B cell (primary cell): ENCODE measurements at regions not wholly inside any gene's neighbourhood (a gene's known extent, or its start where the extent isn't known, plus 50 kb on each side); places are given as distances from the start of the nearest gene placed in this dataset.

ENCODE experiments used
- ATAC-seq: fragments of 200-7000 bp; cut with Tn5 transposase; one replicate; pipeline ENCODE4 v1.10.0; 2021; ENCODE audit warnings: low read depth, mild to moderate bottlenecking, moderate number of reproducible peaks, moderate library complexity
- CTCF ChIA-PET: fragments of 350-600 bp; sonication (Branson Sonifier 250); formaldehyde crosslinking; loops from one replicate; lab custom pipeline; 2021; ENCODE audit warnings: antibody characterized with exemption, inconsistent platforms; lab: Charles Lee
- POLR2A ChIA-PET: fragments of 350-600 bp; sonication (Branson Sonifier 250); formaldehyde crosslinking; loops from one replicate; lab custom pipeline; 2021; ENCODE audit warnings: antibody characterized with exemption; lab: Charles Lee
- DNase-seq: peaks from one replicate; pipeline ENCODE4 v3.0.0; 2013
- H2AFZ ChIP-seq: 2 replicates; pipeline ENCODE4 v1.6.1; 2012; ENCODE audit warnings: mild to moderate bottlenecking, low read depth, low read length; ENCODE audit not compliant: insufficient read depth, poor library complexity, severe bottlenecking
- H3K27ac ChIP-seq, 2 donors: 1 replicate in 1 of 2; 2 replicates in 1 of 2; pipeline ENCODE4 v1.5.1; 2012 to 2013; ENCODE audit warnings: low read length in 2 of 2, mild to moderate bottlenecking in 2 of 2, moderate library complexity in 1 of 2
- H3K27me3 ChIP-seq, 4 experiments: fragments of 200-600 bp in 1 of 4; sonication (generic) in 1 of 4; replicated peaks in 1 of 4; 1 replicate in 2 of 4; 2 replicates in 2 of 4; pipeline versions ENCODE4 v1.6.1 to v1.7.0; 2013 to 2016; ENCODE audit warnings: low read length in 3 of 4, mild to moderate bottlenecking in 2 of 4, mixed read lengths in 1 of 4, moderate library complexity in 1 of 4; ENCODE audit not compliant: insufficient read depth in 4 of 4, control insufficient read depth in 3 of 4; ENCODE audit errors: control extremely low read depth in 1 of 4
- H3K36me3 ChIP-seq, 2 experiments: replicated peaks in 1 of 2; 1 replicate in 1 of 2; 2 replicates in 1 of 2; pipeline versions ENCODE4 v1.6.1 to v1.7.1; 2013; ENCODE audit warnings: low read length in 1 of 2; ENCODE audit not compliant: insufficient read depth in 2 of 2, control insufficient read depth in 1 of 2; ENCODE audit errors: control extremely low read depth in 1 of 2, extremely low read depth in 1 of 2
- H3K4me1 ChIP-seq, 2 donors: fragments of 200-600 bp in 1 of 2; sonication (generic) in 1 of 2; 1 replicate in 1 of 2; 2 replicates in 1 of 2; pipeline versions ENCODE4 v1.5.1 to v1.6.1; 2013 to 2017; ENCODE audit warnings: low read length in 2 of 2; ENCODE audit not compliant: control insufficient read depth in 2 of 2, insufficient read depth in 2 of 2
- H3K4me2 ChIP-seq: replicated peaks from 2 replicates; pipeline ENCODE3; 2012; ENCODE audit warnings: mild to moderate bottlenecking, low read depth, low read length; ENCODE audit not compliant: poor library complexity, severe bottlenecking
- H3K4me3 ChIP-seq, 5 experiments: fragments of 200-600 bp in 1 of 5; sonication (generic) in 1 of 5; 1 replicate in 3 of 5; 2 replicates in 2 of 5; pipeline versions ENCODE4 v1.5.1 to v1.7.0; 2011 to 2016; ENCODE audit warnings: low read length in 4 of 5, mild to moderate bottlenecking in 4 of 5, low read depth in 2 of 5, control low read depth in 1 of 5, moderate library complexity in 1 of 5; ENCODE audit not compliant: insufficient read depth in 1 of 5; ENCODE audit errors: control extremely low read depth in 1 of 5, extremely low read depth in 1 of 5
- H3K79me2 ChIP-seq: fragments of 200-600 bp; sonication (generic); one replicate; pipeline ENCODE4 v1.6.0; 2016; ENCODE audit warnings: low read length; ENCODE audit not compliant: control insufficient read depth, insufficient read depth
- H3K9ac ChIP-seq: fragments of 200-600 bp; sonication (generic); 2 replicates; pipeline ENCODE4 v1.6.1; 2017; ENCODE audit warnings: mild to moderate bottlenecking, low read length, moderate library complexity
- H3K9me3 ChIP-seq, 3 donors: one replicate each; pipeline versions ENCODE4 v1.6.1 to v1.7.1; 2013; ENCODE audit warnings: low read length in 2 of 3; ENCODE audit not compliant: control insufficient read depth in 2 of 3, insufficient read depth in 1 of 3; ENCODE audit errors: control extremely low read depth in 1 of 3
- H4K20me1 ChIP-seq: 2 replicates; pipeline ENCODE4 v1.6.0; 2012; ENCODE audit warnings: mild to moderate bottlenecking, low read length; ENCODE audit not compliant: insufficient read depth, control insufficient read depth, poor library complexity, severe bottlenecking
- H3K27ac Mint-ChIP-seq: one replicate; pipeline ENCODE4 v1.8.0; 2021; ENCODE audit warnings: mixed read lengths
- H3K27me3 Mint-ChIP-seq: one replicate; pipeline ENCODE4 v1.8.0; 2021; ENCODE audit warnings: mixed read lengths
- H3K4me1 Mint-ChIP-seq: one replicate; pipeline ENCODE4 v1.8.0; 2021; ENCODE audit warnings: mixed read lengths
- H3K4me3 Mint-ChIP-seq: one replicate; pipeline ENCODE4 v1.8.0; 2021; ENCODE audit warnings: mixed read lengths
- H3K9me3 Mint-ChIP-seq: one replicate; pipeline ENCODE4 v1.8.0; 2022; ENCODE audit warnings: mixed read lengths; ENCODE audit not compliant: insufficient read depth
- EZH2 ChIP-seq: IDR thresholded peaks from 2 replicates; pipeline ENCODE4 v1.6.1; 2012; ENCODE audit warnings: borderline replicate concordance, low read depth, mild to moderate bottlenecking, moderate library complexity, low read length; ENCODE audit not compliant: insufficient read depth, poor library complexity, severe bottlenecking
- WGBS: methylation state at CpG from one replicate; pipeline ENCODE4 v1.1.5; 2013; ENCODE audit warnings: missing lambda C conversion rate; ENCODE audit not compliant: insufficient coverage; 5-methylcytosine and 5-hydroxymethylcytosine counted together
- intact Hi-C: fragments of 100-400 bp; cut with micrococcal nuclease; formaldehyde crosslinking; loops from one replicate; pipeline ENCODE4 v1.10.0; 2022
- TF ChIP-seq, protein P1 (sequence below): fragments of 200-600 bp; IDR thresholded peaks from one replicate; pipeline ENCODE4 v1.8.0; 2022; ENCODE audit warnings: antibody characterized with exemption, mild to moderate bottlenecking

DNA sequence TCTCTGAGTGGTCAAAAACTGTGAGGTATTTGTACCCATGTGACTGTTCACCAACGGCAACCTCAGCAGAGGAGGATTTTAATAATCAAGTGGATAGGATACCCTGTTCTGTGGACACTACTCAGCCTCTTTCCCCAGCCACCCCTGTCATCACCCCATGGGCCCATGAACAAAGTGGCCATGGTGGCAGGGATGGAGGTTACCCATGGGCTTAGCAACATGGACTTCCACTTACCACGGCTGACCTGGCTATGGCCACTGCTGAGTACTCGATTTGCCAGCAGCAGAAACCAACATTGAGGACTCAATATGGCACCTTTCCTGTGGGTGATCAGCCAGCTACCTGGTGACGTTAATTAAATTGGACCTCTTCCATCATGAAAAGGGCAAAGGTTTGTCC lies 1782.7 kb downstream of the PLA2G4A start:
- ATAC-seq, result no peak
- Histone ChIP-seq H3K36me3 (no peaks in the 10 kb centered on the region), H3K4me2 (no peak overlapping the region), H3K79me2 (no peaks in the 10 kb centered on the region), H4K20me1 (no peaks in the 10 kb centered on the region), H3K9ac (no peak overlapping the region), H3K27me3 (no peaks in the 10 kb centered on the region), H2AFZ (no peak overlapping the region), H3K9me3 (peaks cover 0 to 6% (median 1%) of the 10 kb centered on the region in 3 donors), H3K4me3 (no peak overlapping the region), H3K27ac (no peak overlapping the region), H3K4me1 (no peaks in the 10 kb centered on the region)
- WGBS, result 80% methylated on average over 2 of the region's 4 CpGs
- POLR2A ChIA-PET, result no interaction called here
- TF ChIP-seq, protein P1, sequence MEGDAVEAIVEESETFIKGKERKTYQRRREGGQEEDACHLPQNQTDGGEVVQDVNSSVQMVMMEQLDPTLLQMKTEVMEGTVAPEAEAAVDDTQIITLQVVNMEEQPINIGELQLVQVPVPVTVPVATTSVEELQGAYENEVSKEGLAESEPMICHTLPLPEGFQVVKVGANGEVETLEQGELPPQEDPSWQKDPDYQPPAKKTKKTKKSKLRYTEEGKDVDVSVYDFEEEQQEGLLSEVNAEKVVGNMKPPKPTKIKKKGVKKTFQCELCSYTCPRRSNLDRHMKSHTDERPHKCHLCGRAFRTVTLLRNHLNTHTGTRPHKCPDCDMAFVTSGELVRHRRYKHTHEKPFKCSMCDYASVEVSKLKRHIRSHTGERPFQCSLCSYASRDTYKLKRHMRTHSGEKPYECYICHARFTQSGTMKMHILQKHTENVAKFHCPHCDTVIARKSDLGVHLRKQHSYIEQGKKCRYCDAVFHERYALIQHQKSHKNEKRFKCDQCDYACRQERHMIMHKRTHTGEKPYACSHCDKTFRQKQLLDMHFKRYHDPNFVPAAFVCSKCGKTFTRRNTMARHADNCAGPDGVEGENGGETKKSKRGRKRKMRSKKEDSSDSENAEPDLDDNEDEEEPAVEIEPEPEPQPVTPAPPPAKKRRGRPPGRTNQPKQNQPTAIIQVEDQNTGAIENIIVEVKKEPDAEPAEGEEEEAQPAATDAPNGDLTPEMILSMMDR, result no peak
- TF ChIP-seq EZH2, result no peak
- no peak overlapping the region for H3K27ac Mint-ChIP-seq
- DNase-seq, result no peak
- no peak overlapping the region for H3K4me3 Mint-ChIP-seq
- intact Hi-C loops, result no loop called here
- no peaks in the 10 kb centered on the region for H3K4me1 Mint-ChIP-seq
- H3K27me3 Mint-ChIP-seq, result no peaks in the 10 kb centered on the region
- H3K9me3 Mint-ChIP-seq, result peaks cover 3% of the 10 kb centered on the region
- CTCF ChIA-PET, result no interaction called here

DNA sequence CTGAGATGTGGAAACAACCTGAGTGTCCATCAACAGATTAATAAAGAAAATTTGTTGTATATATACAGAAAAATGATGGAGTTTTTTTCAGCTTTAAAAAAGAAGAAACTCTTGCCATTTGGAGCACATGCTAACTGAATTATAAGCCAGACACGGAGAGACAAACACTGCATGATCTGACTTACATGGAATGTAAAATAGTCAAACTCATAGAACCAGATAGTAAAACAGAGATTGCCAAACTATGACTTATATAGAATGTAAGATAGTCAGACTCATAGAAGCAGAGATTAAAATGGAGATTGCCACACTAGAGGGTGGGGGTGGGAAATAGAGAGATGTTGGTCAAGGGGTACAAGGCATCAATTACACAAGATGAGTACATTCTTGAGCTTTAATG lies 1786.6 kb downstream of the PLA2G4A start:
- Histone ChIP-seq H3K27me3 (no peaks in the 10 kb centered on the region), H3K79me2 (no peaks in the 10 kb centered on the region), H3K4me2 (no peak overlapping the region), H4K20me1 (no peaks in the 10 kb centered on the region), H2AFZ (no peak overlapping the region), H3K36me3 (no peaks in the 10 kb centered on the region), H3K4me1 (no peaks in the 10 kb centered on the region), H3K27ac (no peak overlapping the region), H3K9me3 (peaks cover 0 to 6% (median 1%) of the 10 kb centered on the region in 3 donors), H3K9ac (no peak overlapping the region), H3K4me3 (no peak overlapping the region)
- Mint-ChIP-seq H3K4me3 (no peak overlapping the region), H3K9me3 (no peaks in the 10 kb centered on the region), H3K27ac (no peak overlapping the region), H3K27me3 (no peaks in the 10 kb centered on the region), H3K4me1 (no peaks in the 10 kb centered on the region)
- intact Hi-C loops, result no loop called here
- ATAC-seq (no peak), DNase-seq (no peak)
- CTCF ChIA-PET, result interaction anchor here (0.6 kb wide), 1 partner anchor 1748 kb away, joined by 4 read pairs; no protein-coding TSS in a partner anchor
- TF ChIP-seq, protein P1, result no peak
- no peak for TF ChIP-seq EZH2
- POLR2A ChIA-PET, result no interaction called here
- WGBS, result no CpG with 5 or more reads among the region's 1 CpG
